Liver (tissue), 8 donors: ENCODE measurements at regions not wholly inside any gene's neighbourhood (a gene's known extent, or its start where the extent isn't known, plus 50 kb on each side); places are given as distances from the start of the nearest gene placed in this dataset.

ENCODE experiments used
- DNase-seq: peaks from one replicate; pipeline ENCODE4 v3.0.0-alpha.2; 2017; ENCODE audit warnings: low spot score
- H3K27ac ChIP-seq, 2 donors: one replicate each; pipeline ENCODE4 v1.7.0; 2013; ENCODE audit warnings: inconsistent platforms in 2 of 2, low read length in 2 of 2, control low read depth in 1 of 2, low read depth in 1 of 2, mild to moderate bottlenecking in 1 of 2
- H3K27me3 ChIP-seq, 4 donors: one replicate each; pipeline versions ENCODE4 v1.6.1 to v1.7.0; 2013; ENCODE audit warnings: low read length in 3 of 4, inconsistent platforms in 1 of 4, mild to moderate bottlenecking in 1 of 4, moderate library complexity in 1 of 4; ENCODE audit not compliant: control insufficient read depth in 4 of 4, insufficient read depth in 4 of 4
- H3K36me3 ChIP-seq, 4 donors: one replicate each; pipeline versions ENCODE4 v1.6.1 to v1.7.0; 2013; ENCODE audit warnings: low read length in 3 of 4, mild to moderate bottlenecking in 3 of 4, low read depth in 1 of 4, moderate library complexity in 1 of 4; ENCODE audit not compliant: control insufficient read depth in 4 of 4, insufficient read depth in 3 of 4
- H3K4me1 ChIP-seq, 4 donors: one replicate each; pipeline versions ENCODE4 v1.6.1 to v1.7.0; 2013; ENCODE audit warnings: low read length in 3 of 4, mild to moderate bottlenecking in 3 of 4, moderate library complexity in 1 of 4; ENCODE audit not compliant: control insufficient read depth in 4 of 4, insufficient read depth in 4 of 4
- H3K4me3 ChIP-seq, 3 donors: one replicate each; pipeline versions ENCODE4 v1.6.1 to v1.7.0; 2013; ENCODE audit warnings: low read length in 3 of 3, control low read depth in 1 of 3, low read depth in 1 of 3, mild to moderate bottlenecking in 1 of 3
- H3K9ac ChIP-seq, 2 donors: one replicate each; pipeline ENCODE4 v1.7.0; 2013; ENCODE audit warnings: low read length in 2 of 2, mild to moderate bottlenecking in 2 of 2, moderate library complexity in 2 of 2, control low read depth in 1 of 2, low read depth in 1 of 2
- H3K9me3 ChIP-seq, 4 donors: one replicate each; pipeline versions ENCODE4 v1.6.1 to v1.7.0; 2013; ENCODE audit warnings: low read length in 3 of 4; ENCODE audit not compliant: control insufficient read depth in 4 of 4
- EGR1 ChIP-seq, 2 donors: IDR thresholded peaks; 2 replicates each; pipeline ENCODE4 v1.6.1; 2016 to 2018; ENCODE audit warnings: antibody characterized with exemption in 2 of 2, low read depth in 2 of 2
- FOXA1 ChIP-seq: IDR thresholded peaks from 2 replicates; pipeline ENCODE4 v1.6.1; 2016; ENCODE audit warnings: antibody characterized with exemption
- JUND ChIP-seq, 2 donors: IDR thresholded peaks; 2 replicates each; pipeline ENCODE4 v1.6.1; 2016; ENCODE audit warnings: antibody characterized with exemption in 2 of 2
- RAD21 ChIP-seq, 2 donors: IDR thresholded peaks; 2 replicates each; pipeline ENCODE4 v1.6.1; 2016; ENCODE audit warnings: antibody characterized with exemption in 2 of 2, mild to moderate bottlenecking in 2 of 2
- SP1 ChIP-seq: IDR thresholded peaks from 2 replicates; pipeline ENCODE4 v1.6.1; 2018; ENCODE audit warnings: antibody characterized with exemption, mild to moderate bottlenecking
- TAF1 ChIP-seq: conservative IDR thresholded peaks from 2 replicates; pipeline ENCODE4 v1.6.1; 2016; ENCODE audit warnings: antibody characterized with exemption, mild to moderate bottlenecking
- YY1 ChIP-seq: IDR thresholded peaks from 2 replicates; pipeline ENCODE4 v1.6.1; 2016; ENCODE audit warnings: antibody characterized with exemption, mild to moderate bottlenecking
- WGBS: extraction: QIAGEN DNeasy Blood & Tissue Kit; methylation state at CpG from one replicate; pipeline ENCODE4 v1.1.7; 2013; 5-methylcytosine and 5-hydroxymethylcytosine counted together
- TF ChIP-seq, protein P1 (sequence below): IDR thresholded peaks from 2 replicates; pipeline ENCODE4 v1.6.1; 2016; ENCODE audit warnings: antibody characterized with exemption, mild to moderate bottlenecking
- TF ChIP-seq, protein P2 (sequence below): fragments of 150-350 bp; IDR thresholded peaks from 2 replicates; pipeline ENCODE4 v1.5.1; 2017; ENCODE audit warnings: improper control_type of control experiment, low read depth, low read length; ENCODE audit not compliant: missing input control
- donor health status: healthy.
- donor health status: healthy.
- donor health status: healthy.
- donor health status: healthy.
- donor health status: healthy.

DNA sequence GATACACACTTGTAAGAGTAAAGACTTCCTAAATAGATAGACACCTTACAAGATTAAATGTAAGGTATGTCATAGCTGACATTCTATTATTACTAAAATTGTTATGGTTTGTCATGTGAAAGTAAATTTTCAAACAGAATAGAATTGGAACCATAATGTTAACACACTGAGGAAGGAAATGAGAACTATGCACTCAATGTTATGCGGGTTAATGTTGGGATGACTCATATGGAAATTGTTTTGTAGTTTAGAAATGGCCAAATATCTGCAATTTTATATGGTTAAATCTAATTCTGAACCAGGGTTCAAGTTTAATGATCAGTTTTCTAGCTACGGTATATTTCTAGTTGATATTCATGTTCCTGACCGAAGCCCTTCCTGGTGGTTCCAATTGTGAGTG lies 214.2 kb upstream of the ADO start:
- Histone ChIP-seq H3K9me3 (no peaks in the 10 kb centered on the region), H3K4me3 (no peak overlapping the region), H3K27me3 (no peaks in the 10 kb centered on the region), H3K9ac (no peak overlapping the region), H3K27ac (no peak overlapping the region), H3K36me3 (no peaks in the 10 kb centered on the region), H3K4me1 (no peaks in the 10 kb centered on the region)
- no peak for DNase-seq
- 88% methylated on average over 3 of the region's 3 CpGs for WGBS
- TF ChIP-seq YY1: no peak
- TF ChIP-seq, protein P1, sequence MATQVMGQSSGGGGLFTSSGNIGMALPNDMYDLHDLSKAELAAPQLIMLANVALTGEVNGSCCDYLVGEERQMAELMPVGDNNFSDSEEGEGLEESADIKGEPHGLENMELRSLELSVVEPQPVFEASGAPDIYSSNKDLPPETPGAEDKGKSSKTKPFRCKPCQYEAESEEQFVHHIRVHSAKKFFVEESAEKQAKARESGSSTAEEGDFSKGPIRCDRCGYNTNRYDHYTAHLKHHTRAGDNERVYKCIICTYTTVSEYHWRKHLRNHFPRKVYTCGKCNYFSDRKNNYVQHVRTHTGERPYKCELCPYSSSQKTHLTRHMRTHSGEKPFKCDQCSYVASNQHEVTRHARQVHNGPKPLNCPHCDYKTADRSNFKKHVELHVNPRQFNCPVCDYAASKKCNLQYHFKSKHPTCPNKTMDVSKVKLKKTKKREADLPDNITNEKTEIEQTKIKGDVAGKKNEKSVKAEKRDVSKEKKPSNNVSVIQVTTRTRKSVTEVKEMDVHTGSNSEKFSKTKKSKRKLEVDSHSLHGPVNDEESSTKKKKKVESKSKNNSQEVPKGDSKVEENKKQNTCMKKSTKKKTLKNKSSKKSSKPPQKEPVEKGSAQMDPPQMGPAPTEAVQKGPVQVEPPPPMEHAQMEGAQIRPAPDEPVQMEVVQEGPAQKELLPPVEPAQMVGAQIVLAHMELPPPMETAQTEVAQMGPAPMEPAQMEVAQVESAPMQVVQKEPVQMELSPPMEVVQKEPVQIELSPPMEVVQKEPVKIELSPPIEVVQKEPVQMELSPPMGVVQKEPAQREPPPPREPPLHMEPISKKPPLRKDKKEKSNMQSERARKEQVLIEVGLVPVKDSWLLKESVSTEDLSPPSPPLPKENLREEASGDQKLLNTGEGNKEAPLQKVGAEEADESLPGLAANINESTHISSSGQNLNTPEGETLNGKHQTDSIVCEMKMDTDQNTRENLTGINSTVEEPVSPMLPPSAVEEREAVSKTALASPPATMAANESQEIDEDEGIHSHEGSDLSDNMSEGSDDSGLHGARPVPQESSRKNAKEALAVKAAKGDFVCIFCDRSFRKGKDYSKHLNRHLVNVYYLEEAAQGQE: no peak
- no peak for TF ChIP-seq FOXA1
- no peak for TF ChIP-seq EGR1 (IDR thresholded peaks at IDR 0.05; ENCODE audit: low read depth in 2 of 2)
- TF ChIP-seq TAF1: no peak
- no peak for TF ChIP-seq JUND (IDR thresholded peaks at IDR 0.05)
- TF ChIP-seq SP1: no peak

DNA sequence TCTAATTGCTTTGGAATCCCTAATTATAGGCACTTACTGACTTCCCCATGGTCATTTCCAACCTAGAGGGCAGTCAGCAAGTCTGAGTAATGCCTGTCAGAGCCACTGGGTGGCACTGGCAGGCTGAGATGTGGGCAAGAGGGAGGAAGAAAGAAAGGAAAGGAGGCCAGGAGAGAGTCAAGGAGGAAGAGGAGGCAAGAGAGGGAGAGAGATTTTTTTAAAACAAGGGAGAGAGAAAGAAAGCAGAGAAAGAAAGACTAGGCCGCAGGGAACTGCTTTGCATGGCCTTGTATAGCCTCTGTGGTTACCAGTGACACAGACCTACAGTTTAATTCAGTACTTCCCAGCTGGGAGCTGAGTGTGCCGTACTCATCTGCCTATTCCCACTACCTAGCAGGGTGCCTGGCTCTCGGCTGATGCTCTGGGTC lies 210.4 kb upstream of the ADO start:
- Histone ChIP-seq H3K36me3 (no peaks in the 10 kb centered on the region), H3K9me3 (no peaks in the 10 kb centered on the region), H3K4me1 (no peaks in the 10 kb centered on the region), H3K27me3 (no peaks in the 10 kb centered on the region), H3K4me3 (no peak overlapping the region), H3K27ac (no peak overlapping the region), H3K9ac (no peak overlapping the region)
- peak; percentile 97 to 98 for TF ChIP-seq RAD21 (IDR thresholded peaks at IDR 0.05)
- TF ChIP-seq, protein P1: no peak
- TF ChIP-seq, protein P2, sequence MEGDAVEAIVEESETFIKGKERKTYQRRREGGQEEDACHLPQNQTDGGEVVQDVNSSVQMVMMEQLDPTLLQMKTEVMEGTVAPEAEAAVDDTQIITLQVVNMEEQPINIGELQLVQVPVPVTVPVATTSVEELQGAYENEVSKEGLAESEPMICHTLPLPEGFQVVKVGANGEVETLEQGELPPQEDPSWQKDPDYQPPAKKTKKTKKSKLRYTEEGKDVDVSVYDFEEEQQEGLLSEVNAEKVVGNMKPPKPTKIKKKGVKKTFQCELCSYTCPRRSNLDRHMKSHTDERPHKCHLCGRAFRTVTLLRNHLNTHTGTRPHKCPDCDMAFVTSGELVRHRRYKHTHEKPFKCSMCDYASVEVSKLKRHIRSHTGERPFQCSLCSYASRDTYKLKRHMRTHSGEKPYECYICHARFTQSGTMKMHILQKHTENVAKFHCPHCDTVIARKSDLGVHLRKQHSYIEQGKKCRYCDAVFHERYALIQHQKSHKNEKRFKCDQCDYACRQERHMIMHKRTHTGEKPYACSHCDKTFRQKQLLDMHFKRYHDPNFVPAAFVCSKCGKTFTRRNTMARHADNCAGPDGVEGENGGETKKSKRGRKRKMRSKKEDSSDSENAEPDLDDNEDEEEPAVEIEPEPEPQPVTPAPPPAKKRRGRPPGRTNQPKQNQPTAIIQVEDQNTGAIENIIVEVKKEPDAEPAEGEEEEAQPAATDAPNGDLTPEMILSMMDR: peak; percentile 88
- DNase-seq: peak; percentile 46
- WGBS: 51% methylated on average over 3 of the region's 3 CpGs
